ENCODE measurements at regions not wholly inside any gene's neighbourhood (a gene's known extent, or its start where the extent isn't known, plus 50 kb on each side); places are given as distances from the start of the nearest gene placed in this dataset.
A peak's percentile ranks its signal among the peaks of the same experiment; 100 is the strongest.

GRCh38 chr2:134027980-134028379 is 225.9 kb upstream of the MGAT5 start:
- H3K4me3 Mint-ChIP-seq (ENCODE audit: low read depth, unreplicated experiment): peak overlapping the region; percentile 64
- TF ChIP-seq CTCF (IDR thresholded peaks at IDR 0.05; ENCODE audit: unreplicated experiment): no peak
- intact Hi-C loops (cut with micrococcal nuclease; ENCODE audit: unreplicated experiment): no loop called here
- CTCF ChIA-PET: no interaction called here
- H3K36me3 Mint-ChIP-seq (ENCODE audit: insufficient read depth, unreplicated experiment): no peaks in the 10 kb centered on the region
- H3K4me1 Mint-ChIP-seq (ENCODE audit: low read depth, unreplicated experiment): no peaks in the 10 kb centered on the region
- H3K9me3 Mint-ChIP-seq (ENCODE audit: low read depth, unreplicated experiment): no peaks in the 10 kb centered on the region
- DNase-seq: peak; percentile 23
- BruUV-seq (replicated peaks): no TSS peak
- peaks cover 38% of the 10 kb centered on the region for H3K27me3 Mint-ChIP-seq (ENCODE audit: unreplicated experiment)
- H3K27ac Mint-ChIP-seq (ENCODE audit: unreplicated experiment): no peak overlapping the region

GRCh38 chr2:134029418-134029817 is 224.5 kb upstream of the MGAT5 start:
- no peaks in the 10 kb centered on the region for H3K36me3 Mint-ChIP-seq (ENCODE audit: insufficient read depth, unreplicated experiment)
- H3K27ac Mint-ChIP-seq (ENCODE audit: unreplicated experiment): no peak overlapping the region
- BruUV-seq (replicated peaks): no TSS peak
- H3K4me1 Mint-ChIP-seq (ENCODE audit: low read depth, unreplicated experiment): no peaks in the 10 kb centered on the region
- TF ChIP-seq CTCF (IDR thresholded peaks at IDR 0.05; ENCODE audit: unreplicated experiment): no peak
- H3K4me3 Mint-ChIP-seq (ENCODE audit: low read depth, unreplicated experiment): no peak overlapping the region
- intact Hi-C loops (cut with micrococcal nuclease; ENCODE audit: unreplicated experiment): no loop called here
- CTCF ChIA-PET: interaction anchor here (0.7 kb wide), 1 partner anchor 12 kb away, joined by 3 read pairs; no protein-coding TSS in a partner anchor
- no peak for DNase-seq
- H3K9me3 Mint-ChIP-seq (ENCODE audit: low read depth, unreplicated experiment): no peaks in the 10 kb centered on the region
- H3K27me3 Mint-ChIP-seq (ENCODE audit: unreplicated experiment): peaks cover 52% of the 10 kb centered on the region

- no TSS peak for BruUV-seq (replicated peaks)
- CTCF ChIA-PET: no interaction called here
Observed at GRCh38 chr2:134031539-134031938, 222.3 kb upstream of the MGAT5 start.

GRCh38 chr2:134035605-134036370 is 218.1 kb upstream of the MGAT5 start:
- Mint-ChIP-seq H3K36me3 (ENCODE audit: insufficient read depth, unreplicated experiment) (no peaks in the 10 kb centered on the region), H3K4me1 (ENCODE audit: low read depth, unreplicated experiment) (no peaks in the 10 kb centered on the region), H3K4me3 (ENCODE audit: low read depth, unreplicated experiment) (no peak overlapping the region), H3K27ac (ENCODE audit: unreplicated experiment) (no peak overlapping the region), H3K9me3 (ENCODE audit: low read depth, unreplicated experiment) (no peaks in the 10 kb centered on the region), H3K27me3 (ENCODE audit: unreplicated experiment) (peaks cover 72% of the 10 kb centered on the region)
- no peak for TF ChIP-seq CTCF (IDR thresholded peaks at IDR 0.05; ENCODE audit: unreplicated experiment)
- no TSS peak for BruUV-seq (replicated peaks)
- CTCF ChIA-PET: no interaction called here
- DNase-seq: no peak
- intact Hi-C loops (cut with micrococcal nuclease; ENCODE audit: unreplicated experiment): no loop called here

More at GRCh38 chr2:134031539-134031938, 222.3 kb upstream of the MGAT5 start:
- Mint-ChIP-seq H3K4me1 (ENCODE audit: low read depth, unreplicated experiment) (no peaks in the 10 kb centered on the region), H3K36me3 (ENCODE audit: insufficient read depth, unreplicated experiment) (no peaks in the 10 kb centered on the region), H3K27ac (ENCODE audit: unreplicated experiment) (no peak overlapping the region), H3K4me3 (ENCODE audit: low read depth, unreplicated experiment) (no peak overlapping the region), H3K9me3 (ENCODE audit: low read depth, unreplicated experiment) (no peaks in the 10 kb centered on the region), H3K27me3 (ENCODE audit: unreplicated experiment) (peaks cover 65% of the 10 kb centered on the region)
- intact Hi-C loops (cut with micrococcal nuclease; ENCODE audit: unreplicated experiment): no loop called here
- TF ChIP-seq CTCF (IDR thresholded peaks at IDR 0.05; ENCODE audit: unreplicated experiment): no peak
- DNase-seq: no peak

Measured in Calu3 (cell line).